GM18519 (cell line): ENCODE measurements at regions not wholly inside any gene's neighbourhood (a gene's known extent, or its start where the extent isn't known, plus 50 kb on each side); places are given as distances from the start of the nearest gene placed in this dataset.
"Not testable (repeated sequence)": the region's sequence is repeated elsewhere in the genome, so short reads cannot be mapped to it uniquely, and the experiment has no call there.

ENCODE experiments used
- ATAC-seq: cut with Tn5 transposase; IDR thresholded peaks from one replicate; pipeline ENCODE4 v1.9.1; 2021; ENCODE audit warnings: mild to moderate bottlenecking, moderate library complexity; ENCODE audit not compliant: unreplicated experiment, low FRiP score

GRCh38 chr3:174441588-174442301 is 417.4 kb upstream of the NAALADL2 start:
- no peak for ATAC-seq

GRCh38 chr3:174442302-174442682 is 416.8 kb upstream of the NAALADL2 start:
- ATAC-seq = no peak

GRCh38 chr3:174444391-174444790 is 414.7 kb upstream of the NAALADL2 start:
- ATAC-seq = no peak

GRCh38 chr3:174457758-174458157 is 401.4 kb upstream of the NAALADL2 start:
- ATAC-seq = no peak

- ATAC-seq = no peak
These were observed 398.3 kb upstream of the NAALADL2 start for GRCh38 chr3:174460831-174461230.

GRCh38 chr3:174462916-174463315 is 396.2 kb upstream of the NAALADL2 start:
- no peak for ATAC-seq

- ATAC-seq = no peak
These were observed 394.0 kb upstream of the NAALADL2 start for GRCh38 chr3:174465177-174465576.

- no peak for ATAC-seq
These were observed 392.6 kb upstream of the NAALADL2 start for GRCh38 chr3:174466471-174467054.

- no peak for ATAC-seq
These were observed 381.6 kb upstream of the NAALADL2 start for GRCh38 chr3:174477491-174477890.

- no peak for ATAC-seq
These were observed 378.4 kb upstream of the NAALADL2 start for GRCh38 chr3:174480767-174481166.

- no peak for ATAC-seq
These were observed 376.6 kb upstream of the NAALADL2 start for GRCh38 chr3:174482541-174482940.

GRCh38 chr3:174483254-174483653 is 375.9 kb upstream of the NAALADL2 start:
- no peak for ATAC-seq

GRCh38 chr3:174483856-174484255 is 375.3 kb upstream of the NAALADL2 start:
- not testable (repeated sequence) for ATAC-seq

GRCh38 chr3:174488527-174488926 is 370.6 kb upstream of the NAALADL2 start:
- no peak for ATAC-seq

GRCh38 chr3:174495311-174495710 is 363.8 kb upstream of the NAALADL2 start:
- ATAC-seq = no peak

GRCh38 chr3:174495928-174496327 is 363.2 kb upstream of the NAALADL2 start:
- no peak for ATAC-seq

- ATAC-seq = no peak
These were observed 360.5 kb upstream of the NAALADL2 start for GRCh38 chr3:174498638-174499037.

GRCh38 chr3:174505266-174505665 is 353.9 kb upstream of the NAALADL2 start:
- no peak for ATAC-seq

- no peak for ATAC-seq
These were observed 334.9 kb upstream of the NAALADL2 start for GRCh38 chr3:174524203-174524602.

- ATAC-seq = no peak
These were observed 329.8 kb upstream of the NAALADL2 start for GRCh38 chr3:174529298-174529697.

GRCh38 chr3:174531262-174531982 is 327.7 kb upstream of the NAALADL2 start:
- ATAC-seq = no peak

- ATAC-seq = no peak
These were observed 326.9 kb upstream of the NAALADL2 start for GRCh38 chr3:174532216-174532615.
